NCI-H510A treated with DMSO at 0.1 percent for 48 hours (cell line): ENCODE measurements at regions not wholly inside any gene's neighbourhood (a gene's known extent, or its start where the extent isn't known, plus 50 kb on each side); places are given as distances from the start of the nearest gene placed in this dataset.
"Not testable (repeated sequence)": the region's sequence is repeated elsewhere in the genome, so short reads cannot be mapped to it uniquely, and the experiment has no call there.

Experiments
- DNase-seq: peaks from one replicate; lab custom pipeline; 2025; lab: John Stamatoyannopoulos, UW

DNA sequence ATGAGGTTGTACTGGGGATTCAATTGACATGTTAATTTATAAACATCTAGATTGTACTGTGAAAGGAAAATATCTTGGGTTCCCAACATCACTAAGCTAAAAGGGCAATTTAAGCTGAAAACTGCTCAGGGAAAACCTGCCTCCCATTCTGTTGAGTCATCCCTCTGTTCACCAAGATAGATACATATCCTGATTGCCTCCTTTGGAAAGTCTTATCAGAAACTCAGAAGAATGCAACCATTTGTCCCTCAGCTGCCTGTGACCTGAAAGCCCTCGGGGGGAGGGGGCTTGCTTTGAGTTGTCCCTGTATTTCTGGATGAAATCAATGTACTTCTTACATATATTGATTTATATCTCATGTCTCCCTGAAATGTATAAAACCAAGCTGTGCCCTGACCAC, 187.0 kb upstream of the ETV3 start:
- no peak for DNase-seq

- not testable (repeated sequence) for DNase-seq
Measured at GRCh38 chr1:157321972-157322371, 183.8 kb upstream of the ETV3 start.

DNA sequence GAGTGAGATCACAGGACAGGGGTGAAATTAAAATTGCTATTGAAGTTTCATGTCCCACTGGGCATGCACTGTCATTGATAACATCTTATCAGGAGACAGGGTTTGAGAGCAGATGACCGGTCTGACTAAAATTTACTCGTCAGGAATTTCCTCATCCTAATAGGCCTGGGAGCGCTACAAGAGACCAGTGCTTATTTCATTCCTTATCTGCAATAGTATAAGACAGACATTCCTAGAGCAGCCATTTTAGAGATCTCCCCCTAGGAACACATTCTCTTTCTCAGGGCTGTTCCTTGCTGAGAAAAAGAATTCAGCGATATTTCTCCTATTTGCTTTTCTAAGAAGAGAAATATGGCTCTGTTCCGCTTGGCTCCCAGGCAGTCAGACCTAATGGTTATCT, 181.4 kb upstream of the ETV3 start:
- no peak for DNase-seq

GRCh38 chr1:157317229-157317628, 179.0 kb upstream of the ETV3 start:
- DNase-seq = not testable (repeated sequence)

DNA sequence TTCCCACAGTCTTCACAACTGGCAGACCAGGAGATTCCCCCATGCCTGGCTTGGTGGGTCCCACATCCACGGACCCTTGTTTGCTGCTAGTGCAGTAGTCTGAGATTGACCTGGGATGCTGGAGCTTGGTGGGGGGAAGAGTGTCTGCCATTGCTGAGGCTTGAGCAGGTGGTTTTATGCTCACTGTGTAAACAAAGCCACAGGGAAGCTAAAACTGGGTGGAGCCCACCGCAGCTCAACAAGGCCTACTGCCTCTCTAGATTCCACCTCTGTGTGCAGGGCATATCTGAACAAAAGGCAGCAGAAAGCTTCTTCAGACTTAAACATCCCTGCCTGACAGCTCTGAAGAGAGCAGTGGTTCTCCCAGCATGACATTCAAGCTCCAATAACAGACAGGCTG, 177.3 kb upstream of the ETV3 start:
- DNase-seq = peak; percentile 68

DNA sequence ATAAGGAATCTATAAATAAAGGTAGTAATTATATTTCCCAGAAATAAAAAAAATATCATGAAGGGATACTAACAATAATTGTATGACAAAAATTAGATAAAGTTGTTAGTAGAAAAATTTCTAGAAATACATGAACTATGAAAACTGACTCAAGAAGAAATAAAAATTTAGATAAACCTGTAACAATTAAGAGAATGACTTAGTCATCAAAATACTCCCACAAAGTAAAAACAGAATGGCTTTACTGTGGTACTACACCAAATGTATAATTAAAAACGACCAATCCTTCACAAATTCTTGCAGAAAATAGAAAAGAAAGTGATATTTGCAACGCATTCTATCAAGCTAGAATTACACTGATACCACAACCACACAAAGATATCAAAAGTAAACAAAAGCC, 176.2 kb upstream of the ETV3 start:
- DNase-seq = no peak

DNA sequence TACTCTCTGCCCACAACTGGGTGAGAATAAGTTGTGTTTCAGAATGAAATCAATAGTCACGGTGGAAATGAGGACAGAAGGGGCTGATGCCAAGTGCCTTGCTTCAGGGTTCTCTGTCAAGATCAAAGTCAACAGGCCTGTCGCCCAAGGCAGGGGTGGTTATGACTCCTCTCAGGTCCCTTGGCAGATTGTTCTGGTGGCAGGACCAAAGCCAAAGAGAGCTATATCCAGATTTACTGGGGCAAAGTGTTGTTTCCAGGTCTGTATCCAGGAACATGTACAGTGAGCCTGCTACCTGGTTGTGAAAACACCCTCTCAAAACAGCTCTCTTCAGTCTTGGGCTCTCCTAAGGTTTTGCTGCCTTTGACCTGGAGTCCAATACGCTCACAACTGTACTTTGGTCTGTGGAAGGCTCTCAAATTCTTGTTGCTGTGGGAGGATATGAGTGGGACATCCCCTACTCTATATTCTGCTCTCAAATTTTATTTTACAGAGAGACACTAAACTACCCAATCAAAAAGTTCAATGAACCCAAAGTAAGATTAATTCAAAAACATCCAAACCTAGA, 175.1 kb upstream of the ETV3 start:
- DNase-seq = no peak

GRCh38 chr1:157312082-157312812, 174.1 kb upstream of the ETV3 start:
- DNase-seq = no peak

GRCh38 chr1:157311730-157312081, 173.5 kb upstream of the ETV3 start:
- no peak for DNase-seq

DNA sequence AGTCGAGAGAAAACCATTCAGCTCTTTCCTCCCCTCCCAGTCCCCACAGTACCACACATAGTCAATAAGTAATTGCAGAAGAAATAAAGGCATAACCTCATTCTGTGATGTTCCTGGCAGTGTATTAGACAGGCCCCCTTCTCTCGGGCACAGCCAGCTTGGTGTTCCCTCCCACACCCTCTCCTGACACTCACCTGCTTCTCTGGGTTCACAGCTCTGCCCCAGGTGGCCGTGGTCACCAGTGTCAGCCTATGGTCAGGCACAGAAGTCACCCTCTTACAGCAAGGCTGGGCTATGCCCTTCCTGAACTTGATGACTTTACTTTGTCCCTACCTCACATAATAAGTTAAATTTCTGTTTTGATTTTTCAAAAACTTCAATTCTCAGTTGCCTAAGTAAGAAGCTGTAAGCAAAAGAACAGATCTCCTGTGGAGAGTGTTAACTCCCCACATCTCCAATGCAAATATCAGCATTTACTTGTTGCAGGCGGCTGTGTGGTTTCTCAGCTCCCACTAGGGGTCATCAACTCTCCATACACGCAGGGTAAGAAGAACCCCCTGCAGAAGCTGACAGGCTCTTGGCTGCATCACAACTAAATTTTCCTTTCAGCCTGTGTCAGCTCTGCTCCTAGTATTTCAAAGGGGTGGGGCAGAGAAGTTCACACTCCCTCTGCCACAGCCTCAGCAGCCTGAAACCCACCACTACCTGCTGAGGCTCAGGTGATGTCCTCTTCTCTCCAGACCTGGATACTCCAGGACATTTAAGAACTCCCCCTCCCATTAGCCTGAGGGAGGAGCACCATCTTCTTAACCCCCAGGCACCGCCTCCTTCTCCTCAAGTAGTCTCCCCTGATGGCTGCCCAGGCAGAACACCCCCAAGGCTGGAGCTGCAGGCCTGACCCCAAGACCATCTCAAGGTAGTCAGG, 172.9 kb upstream of the ETV3 start:
- peak; percentile 84 for DNase-seq

DNA sequence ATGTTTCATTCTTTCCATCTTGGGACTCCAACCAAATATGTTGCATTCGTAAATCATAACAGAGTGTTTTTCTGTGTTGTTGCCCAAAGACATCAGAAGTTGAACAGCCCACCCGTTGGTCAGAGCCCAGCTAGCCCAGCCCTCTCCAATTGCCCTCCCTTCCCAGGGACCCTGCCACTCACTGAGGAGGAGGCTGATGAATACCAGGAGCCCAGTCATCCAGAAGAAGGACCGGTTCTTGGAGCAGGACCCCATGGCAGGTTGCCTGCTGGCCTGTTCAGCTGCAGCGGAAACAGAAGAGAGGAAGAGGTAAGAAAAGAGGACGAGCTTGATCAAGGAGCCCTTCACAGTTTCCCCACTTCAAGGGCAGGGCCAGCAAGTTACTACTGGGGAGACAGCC, 172.2 kb upstream of the ETV3 start:
- DNase-seq = no peak

- no peak for DNase-seq
Measured at GRCh38 chr1:157307491-157307890, 169.3 kb upstream of the ETV3 start.

GRCh38 chr1:157306896-157307295, 168.7 kb upstream of the ETV3 start:
- DNase-seq = no peak

- DNase-seq = no peak
Measured at GRCh38 chr1:157304271-157304670, 166.1 kb upstream of the ETV3 start.

DNA sequence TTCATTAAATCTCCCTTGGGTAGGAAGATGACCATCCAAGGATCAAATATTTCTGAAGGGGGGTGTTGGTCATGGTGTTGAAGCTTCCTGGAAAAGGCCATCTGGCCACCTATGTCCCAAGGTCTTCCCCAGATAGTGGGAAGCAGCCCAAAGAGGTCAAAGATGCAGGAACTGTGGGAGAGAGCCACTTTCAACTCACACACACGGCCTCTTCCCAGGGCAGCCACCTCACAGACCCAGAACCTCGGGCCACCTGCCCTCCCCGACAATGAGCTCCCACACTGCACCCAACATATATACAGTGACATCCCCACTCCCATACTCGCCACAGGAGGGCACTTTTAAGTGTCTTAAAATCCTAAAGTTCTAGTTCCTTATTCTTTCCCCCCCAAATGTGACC, 164.5 kb upstream of the ETV3 start:
- DNase-seq = no peak

DNA sequence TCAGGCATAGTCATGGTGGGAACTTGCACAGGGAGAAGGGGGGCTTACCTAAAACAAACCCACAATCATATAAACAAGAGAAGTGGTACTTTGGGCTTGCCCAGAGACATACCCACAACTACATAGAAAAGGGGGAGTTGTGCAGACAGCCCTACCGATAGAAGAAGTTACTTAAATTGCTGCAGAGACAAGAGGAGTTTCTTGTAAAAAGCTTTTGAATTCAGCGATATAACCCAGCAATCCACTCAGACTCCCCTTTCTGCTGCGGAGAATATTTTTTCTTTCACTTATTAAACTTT, 164.0 kb upstream of the ETV3 start:
- DNase-seq = no peak

DNA sequence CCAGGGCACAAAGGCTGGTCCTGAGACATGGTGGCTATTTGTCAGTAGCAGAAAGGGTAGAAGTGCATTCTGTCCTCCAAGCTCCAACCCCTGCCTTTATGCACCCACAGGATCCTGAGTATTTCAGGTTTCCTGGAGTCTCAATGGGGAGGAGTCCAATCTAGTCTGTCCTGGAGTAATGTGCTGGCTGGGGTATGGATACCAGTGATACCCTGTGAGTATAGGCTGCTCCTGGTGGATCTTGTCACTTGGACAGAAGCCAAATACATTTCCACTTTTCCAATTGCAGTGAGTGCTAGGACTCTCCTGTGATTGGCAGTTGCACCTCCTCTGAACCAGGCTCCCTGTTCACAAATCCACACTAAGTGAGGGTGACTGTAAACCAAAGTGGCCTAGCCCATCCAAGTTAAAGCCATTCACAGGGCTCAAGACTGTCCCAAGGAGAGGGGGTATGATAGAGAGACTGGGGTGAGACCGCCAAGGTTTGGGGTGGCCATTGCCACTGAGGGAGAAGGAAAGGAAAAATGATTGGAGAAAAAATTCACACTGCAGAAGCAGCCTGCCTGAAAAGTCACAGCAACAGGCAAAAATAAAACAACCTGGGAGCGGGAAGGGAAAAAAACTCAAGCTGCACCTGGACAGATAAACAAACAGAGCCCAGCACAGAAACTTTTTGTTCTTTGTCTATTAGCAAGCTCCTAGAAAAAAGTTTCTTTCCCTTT, 163.4 kb upstream of the ETV3 start:
- DNase-seq = peak; percentile 46

GRCh38 chr1:157294387-157295145, 156.4 kb upstream of the ETV3 start:
- DNase-seq = not testable (repeated sequence)

DNA sequence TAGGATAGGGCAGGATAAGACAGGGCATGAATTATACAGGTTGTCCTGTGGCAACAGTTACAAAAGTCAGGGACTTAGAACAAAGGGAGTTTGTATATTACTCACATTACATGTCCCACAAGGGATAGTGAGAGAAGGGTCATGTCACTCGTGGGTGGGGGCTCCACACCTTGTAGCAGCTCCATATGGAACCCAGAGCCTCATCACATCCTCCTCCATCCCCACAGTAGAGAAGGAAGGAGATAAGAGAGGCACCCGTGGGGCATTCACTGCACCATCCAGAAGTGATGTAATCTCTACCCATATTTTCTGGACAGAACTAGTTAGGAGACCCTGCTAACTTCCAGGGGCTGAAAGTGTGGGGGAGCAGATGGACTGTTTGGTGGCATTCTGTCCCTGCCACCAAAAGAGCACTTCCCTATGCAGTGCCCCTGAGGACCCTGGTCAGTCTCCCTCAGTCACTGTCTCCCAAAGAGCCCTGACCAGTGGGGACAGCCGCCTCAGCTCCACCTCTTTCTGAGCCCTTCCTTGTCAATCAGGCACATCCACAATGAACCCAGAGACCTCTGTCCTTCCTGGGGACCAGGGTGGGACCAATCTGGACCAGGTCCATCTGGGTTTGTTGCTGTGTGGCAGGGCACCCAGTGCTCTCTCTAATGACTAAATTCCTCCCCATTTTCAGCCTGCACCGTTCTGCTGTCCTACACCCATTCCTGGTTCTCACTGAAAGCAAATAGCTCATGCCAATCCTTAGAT, 154.8 kb upstream of the ETV3 start:
- no peak for DNase-seq

- no peak for DNase-seq
Measured at GRCh38 chr1:157292302-157292701, 154.1 kb upstream of the ETV3 start.

DNA sequence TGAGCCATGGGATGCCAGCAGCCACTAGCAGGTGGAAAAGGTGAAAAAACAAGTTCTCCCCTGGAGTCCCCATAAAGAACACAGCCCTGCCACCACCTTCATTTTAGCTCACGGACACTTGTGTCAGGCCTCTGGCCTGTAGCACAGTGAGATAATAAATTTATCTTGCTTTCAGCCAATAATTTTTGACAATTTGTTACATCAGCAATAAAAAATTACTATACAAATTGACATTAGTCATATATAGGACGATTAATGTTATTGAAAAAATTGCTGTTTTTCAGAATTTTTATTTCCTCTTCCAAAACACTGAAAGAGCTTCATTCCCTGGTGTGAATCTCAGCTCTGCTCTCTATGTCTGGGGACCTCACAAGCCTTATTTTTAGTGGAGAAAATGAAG, 152.9 kb upstream of the ETV3 start:
- no peak for DNase-seq
